ENCODE measurements at regions not wholly inside any gene's neighbourhood (a gene's known extent, or its start where the extent isn't known, plus 50 kb on each side); places are given as distances from the start of the nearest gene placed in this dataset.
"Not testable (repeated sequence)": the region's sequence is repeated elsewhere in the genome, so short reads cannot be mapped to it uniquely, and the experiment has no call there.

DNA sequence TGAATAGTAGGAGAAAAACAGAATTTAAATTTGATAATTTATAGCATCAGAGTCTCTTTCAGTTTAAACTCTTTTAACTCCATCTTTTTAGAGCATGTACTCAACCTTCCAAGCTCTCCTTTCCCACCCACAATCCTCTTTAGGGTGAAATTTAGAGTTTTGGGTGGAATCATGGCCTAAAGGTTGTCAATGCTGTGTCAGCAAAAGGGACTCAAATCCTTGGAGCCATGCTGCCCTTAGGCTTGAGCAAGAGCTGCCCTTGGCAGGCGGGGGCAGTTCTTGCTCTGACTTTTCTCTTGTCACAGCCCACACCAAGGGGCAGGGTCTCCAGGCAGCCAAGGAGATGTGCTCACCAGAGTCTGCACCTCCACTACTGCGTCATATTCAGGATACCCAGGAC lies 102.4 kb downstream of the MTX3 start:
- WGBS, 2 donors = 90 to 91% methylated on average over 2 of the region's 2 CpGs
- Histone ChIP-seq H3K36me3 (no peaks in the 10 kb centered on the region), H3K27ac (no peak overlapping the region), H3K9me3 (no peaks in the 10 kb centered on the region), H3K4me1 (no peaks in the 10 kb centered on the region), H3K27me3 (no peaks in the 10 kb centered on the region), H3K4me3 (replicated peaks in 1 of 3) (no peak overlapping the region)
- DNase-seq = no peak
- intact Hi-C loops (cut with DNase I) = no loop called here
- no peak for TF ChIP-seq POLR2A (IDR thresholded peaks at IDR 0.05)
- TF ChIP-seq, protein P1, sequence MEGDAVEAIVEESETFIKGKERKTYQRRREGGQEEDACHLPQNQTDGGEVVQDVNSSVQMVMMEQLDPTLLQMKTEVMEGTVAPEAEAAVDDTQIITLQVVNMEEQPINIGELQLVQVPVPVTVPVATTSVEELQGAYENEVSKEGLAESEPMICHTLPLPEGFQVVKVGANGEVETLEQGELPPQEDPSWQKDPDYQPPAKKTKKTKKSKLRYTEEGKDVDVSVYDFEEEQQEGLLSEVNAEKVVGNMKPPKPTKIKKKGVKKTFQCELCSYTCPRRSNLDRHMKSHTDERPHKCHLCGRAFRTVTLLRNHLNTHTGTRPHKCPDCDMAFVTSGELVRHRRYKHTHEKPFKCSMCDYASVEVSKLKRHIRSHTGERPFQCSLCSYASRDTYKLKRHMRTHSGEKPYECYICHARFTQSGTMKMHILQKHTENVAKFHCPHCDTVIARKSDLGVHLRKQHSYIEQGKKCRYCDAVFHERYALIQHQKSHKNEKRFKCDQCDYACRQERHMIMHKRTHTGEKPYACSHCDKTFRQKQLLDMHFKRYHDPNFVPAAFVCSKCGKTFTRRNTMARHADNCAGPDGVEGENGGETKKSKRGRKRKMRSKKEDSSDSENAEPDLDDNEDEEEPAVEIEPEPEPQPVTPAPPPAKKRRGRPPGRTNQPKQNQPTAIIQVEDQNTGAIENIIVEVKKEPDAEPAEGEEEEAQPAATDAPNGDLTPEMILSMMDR (IDR thresholded peaks at IDR 0.05) = no peak

DNA sequence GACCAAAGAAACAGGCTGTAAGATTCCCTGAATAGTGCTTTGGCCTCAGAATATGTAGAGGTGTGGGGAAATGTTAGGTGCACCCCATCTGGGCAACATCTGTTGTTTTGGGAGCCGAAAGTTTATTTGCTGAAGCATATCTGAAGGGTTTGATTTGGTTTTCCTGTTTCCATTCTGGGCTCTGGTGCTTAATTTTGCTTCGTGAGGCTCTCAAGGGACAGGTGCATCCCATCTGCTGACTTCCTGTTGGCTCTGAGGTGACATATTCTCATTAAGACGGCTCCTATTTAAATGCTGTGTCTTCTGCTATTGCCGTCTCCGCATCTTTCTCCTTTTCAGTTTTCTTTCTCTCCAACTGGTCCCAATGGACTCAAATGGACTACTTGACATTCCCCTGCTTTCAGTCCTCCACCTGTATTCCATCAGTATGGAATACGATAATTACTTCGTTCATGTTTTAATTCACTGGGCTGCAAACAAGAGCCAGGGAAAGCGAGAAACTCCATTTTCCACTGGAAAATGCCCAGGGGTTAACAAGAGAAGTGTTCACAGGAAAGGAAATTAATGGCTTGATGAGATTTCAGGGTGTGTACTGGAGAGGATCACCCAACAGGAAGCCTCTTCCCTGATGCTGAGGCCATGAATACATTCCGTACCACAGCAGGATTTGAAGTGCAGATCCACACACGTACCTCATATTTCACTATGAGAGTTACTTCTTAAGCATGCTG lies 104.0 kb downstream of the MTX3 start:
- Histone ChIP-seq H3K36me3 (no peaks in the 10 kb centered on the region), H3K27ac (no peak overlapping the region), H3K9me3 (no peaks in the 10 kb centered on the region), H3K4me1 (no peaks in the 10 kb centered on the region), H3K4me3 (replicated peaks in 1 of 3) (no peak overlapping the region), H3K27me3 (no peaks in the 10 kb centered on the region)
- intact Hi-C loops (cut with DNase I) = no loop called here
- TF ChIP-seq, protein P1 (IDR thresholded peaks at IDR 0.05) = no peak
- no peak for TF ChIP-seq POLR2A (IDR thresholded peaks at IDR 0.05)
- WGBS, 2 donors = 72 to 87% methylated on average over 10 of the region's 10 CpGs
- no peak for DNase-seq

DNA sequence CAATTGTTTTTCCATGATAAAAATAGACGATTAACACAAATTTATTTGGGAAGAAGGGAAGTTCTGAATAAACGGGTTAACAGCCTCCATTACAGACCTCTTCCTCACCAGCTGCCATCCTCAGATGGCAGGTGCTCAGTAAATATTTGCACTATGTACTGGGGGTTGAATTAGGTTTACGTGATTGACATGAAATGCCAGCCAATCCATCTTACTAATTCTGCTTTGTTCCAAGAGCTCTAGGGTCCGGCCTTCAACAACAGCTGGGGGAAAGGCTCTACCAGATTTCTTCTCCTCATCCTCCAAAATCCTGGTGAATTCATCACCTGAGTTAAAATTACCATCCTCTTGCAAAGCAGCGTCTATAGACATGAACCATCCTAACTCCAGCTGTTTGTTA lies 104.6 kb downstream of the MTX3 start:
- TF ChIP-seq, protein P1 (IDR thresholded peaks at IDR 0.05) = no peak
- no peak for TF ChIP-seq POLR2A (IDR thresholded peaks at IDR 0.05)
- intact Hi-C loops (cut with DNase I) = no loop called here
- no peak overlapping the region for H3K27ac ChIP-seq
- no peaks in the 10 kb centered on the region for H3K9me3 ChIP-seq
- H3K36me3 ChIP-seq = no peaks in the 10 kb centered on the region
- no peaks in the 10 kb centered on the region for H3K27me3 ChIP-seq
- 83 to 86% methylated on average over 5 of the region's 5 CpGs for WGBS, 2 donors
- DNase-seq = no peak
- no peaks in the 10 kb centered on the region for H3K4me1 ChIP-seq
- no peak overlapping the region for H3K4me3 ChIP-seq (replicated peaks in 1 of 3)

DNA sequence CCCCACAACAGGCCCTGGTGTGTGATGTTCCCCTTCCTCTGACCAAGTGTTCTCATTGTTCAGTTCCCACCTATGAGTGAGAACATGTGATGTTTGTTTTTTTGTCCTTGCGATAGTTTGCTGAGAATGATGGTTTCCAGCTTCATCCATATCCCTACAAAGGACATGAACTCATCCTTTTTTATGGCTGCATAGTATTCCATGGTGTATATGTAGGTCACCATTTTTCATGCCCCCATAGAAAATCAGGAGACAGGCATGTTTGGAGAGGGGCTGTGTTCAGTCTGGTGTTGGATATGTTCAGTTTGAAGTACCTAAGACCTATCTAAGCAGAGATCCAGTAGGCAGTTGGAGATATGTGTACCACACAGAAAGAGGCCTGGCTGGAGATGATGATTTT lies 111.2 kb downstream of the MTX3 start:
- H3K4me1 ChIP-seq; intact Hi-C loops (cut with DNase I); H3K9me3 ChIP-seq; H3K36me3 ChIP-seq; H3K27ac ChIP-seq; H3K27me3 ChIP-seq; H3K4me3 ChIP-seq (replicated peaks in 1 of 3); DNase-seq: not testable (repeated sequence)
- WGBS, 2 donors = 97 to 100% methylated on average over 1 of the region's 1 CpG

DNA sequence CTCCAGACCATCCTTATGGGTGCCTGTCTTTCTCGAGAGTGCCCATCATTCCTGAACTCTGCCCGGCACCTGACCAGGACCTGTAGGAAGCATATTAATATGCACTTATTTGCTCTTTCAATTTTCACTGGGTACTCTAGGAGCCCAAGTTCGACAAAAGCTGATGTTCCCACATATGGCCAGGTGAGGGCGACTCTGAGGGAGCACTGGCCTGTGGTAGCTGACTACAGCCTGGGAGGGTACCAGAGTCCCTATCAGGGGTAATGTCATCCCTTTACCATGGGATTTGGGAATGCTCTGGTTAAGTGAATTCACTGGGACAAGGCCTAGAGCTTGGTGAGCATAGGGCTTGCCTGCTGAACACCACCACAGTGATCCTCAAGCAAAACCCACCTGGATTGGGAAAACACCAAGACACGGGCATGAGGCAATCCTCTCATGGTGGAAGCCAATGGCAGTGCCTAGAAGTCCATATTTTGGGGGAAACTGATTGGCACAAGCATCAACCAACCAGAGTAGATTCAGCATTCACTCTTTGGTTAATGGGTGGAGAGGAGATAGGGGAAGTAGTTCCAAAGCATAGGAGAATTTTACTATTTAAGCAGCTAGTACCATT lies 112.2 kb downstream of the MTX3 start:
- H3K27me3 ChIP-seq = no peaks in the 10 kb centered on the region
- H3K36me3 ChIP-seq = no peaks in the 10 kb centered on the region
- H3K27ac ChIP-seq = no peak overlapping the region
- no peak for DNase-seq
- WGBS, 2 donors = 59 to 66% methylated on average over 5 of the region's 5 CpGs
- no peak for TF ChIP-seq POLR2A (IDR thresholded peaks at IDR 0.05)
- TF ChIP-seq, protein P1 (IDR thresholded peaks at IDR 0.05) = peak in 1 of 6 experiments; percentile 15
- intact Hi-C loops (cut with DNase I) = no loop called here
- no peak overlapping the region for H3K4me3 ChIP-seq (replicated peaks in 1 of 3)
- peaks cover 5 to 6% of the 10 kb centered on the region in 2 donors for H3K4me1 ChIP-seq
- H3K9me3 ChIP-seq = no peaks in the 10 kb centered on the region

Measured in thyroid gland (tissue), 4 donors.